Esophagus squamous epithelium (tissue), 5 donors: ENCODE measurements at regions not wholly inside any gene's neighbourhood (a gene's known extent, or its start where the extent isn't known, plus 50 kb on each side); places are given as distances from the start of the nearest gene placed in this dataset.

ENCODE experiments used
- DNase-seq: peaks from one replicate; lab custom pipeline; 2025; lab: John Stamatoyannopoulos, UW
- H3K27ac ChIP-seq, 4 donors: fragments of 200-600 bp; sonication (generic); one replicate each; pipeline ENCODE4 v1.5.1; 2016 to 2019; ENCODE audit warnings: mild to moderate bottlenecking in 1 of 4
- H3K27me3 ChIP-seq, 4 donors: fragments of 200-600 bp; sonication (generic); 1 replicate in 3 of 4; 2 replicates in 1 of 4; pipeline versions ENCODE4 v1.5.1 to v1.6.0; 2017 to 2021; ENCODE audit warnings: antibody characterized with exemption in 1 of 4
- H3K36me3 ChIP-seq, 3 donors: fragments of 200-600 bp; sonication (generic); one replicate each; pipeline ENCODE4 v1.5.1; 2016 to 2019
- H3K4me1 ChIP-seq, 3 donors: fragments of 200-600 bp; sonication (generic); one replicate each; pipeline ENCODE4 v1.5.1; 2017 to 2019
- H3K4me3 ChIP-seq, 4 donors: fragments of 200-600 bp; sonication (generic); 1 replicate in 3 of 4; 2 replicates in 1 of 4; pipeline ENCODE4 v1.5.1; 2016 to 2019; ENCODE audit warnings: mild to moderate bottlenecking in 2 of 4, moderate library complexity in 1 of 4
- H3K9me3 ChIP-seq, 3 donors: fragments of 200-600 bp; sonication (generic); one replicate each; pipeline ENCODE4 v1.5.1; 2016 to 2019
- CTCF ChIP-seq, 6 experiments: fragments of 450-650 bp in 4 of 6; fragments of 200-600 bp in 2 of 6; sonication (generic) in 2 of 6; IDR thresholded peaks; one replicate each; pipeline ENCODE4 v1.5.1; 2016 to 2019; ENCODE audit warnings: antibody characterized with exemption in 6 of 6, mild to moderate bottlenecking in 4 of 6, moderate library complexity in 4 of 6
- POLR2A ChIP-seq, 4 donors: fragments of 450-650 bp; IDR thresholded peaks; one replicate each; pipeline ENCODE4 v1.6.1; 2017; ENCODE audit warnings: antibody characterized with exemption in 4 of 4, mild to moderate bottlenecking in 4 of 4, moderate library complexity in 3 of 4
- WGBS, 2 donors: methylation state at CpG; one replicate each; pipeline ENCODE4 v1.1.5; 2018; 5-methylcytosine and 5-hydroxymethylcytosine counted together
- intact Hi-C: fragments of 100-400 bp; cut with DNase I; formaldehyde crosslinking; loops from one replicate; pipeline ENCODE4 v1.15.0; 2022
- donor health status: DM: yes; HTN: yes; CAD: no.

- peaks cover 0 to 50% (median 0%) of the 10 kb centered on the region in 4 donors for H3K27me3 ChIP-seq
- H3K36me3 ChIP-seq: no peaks in the 10 kb centered on the region
- H3K4me1 ChIP-seq: peaks cover 4 to 46% (median 5%) of the 10 kb centered on the region in 3 donors
- intact Hi-C loops: no loop called here
- whole genome bisulfite sequencing, 2 donors: 68 to 76% methylated on average over 8 of the region's 8 CpGs
- DNase-seq: no peak
- TF ChIP-seq CTCF (IDR thresholded peaks at IDR 0.05) (no peak), POLR2A (IDR thresholded peaks at IDR 0.05) (no peak)
- H3K27ac ChIP-seq: peak overlapping the region in 3 of 4 donors; percentile 93 to 97 (median 97)
- H3K4me3 ChIP-seq: no peak overlapping the region
- no peaks in the 10 kb centered on the region for H3K9me3 ChIP-seq
These were observed 115.8 kb downstream of the HFE start for GRCh38 chr6:26202811-26203583.

- Histone ChIP-seq H3K36me3 (no peaks in the 10 kb centered on the region), H3K27me3 (peaks cover 0 to 35% (median 0%) of the 10 kb centered on the region in 4 donors), H3K4me3 (peak overlapping the region; percentile 53 to 72 (median 68)), H3K4me1 (peaks cover 4 to 40% (median 5%) of the 10 kb centered on the region in 3 donors), H3K27ac (peak overlapping the region; percentile 93 to 98 (median 97)), H3K9me3 (no peaks in the 10 kb centered on the region)
- peak in 5 of 6 experiments; percentile 18 to 38 (median 23) for TF ChIP-seq CTCF (IDR thresholded peaks at IDR 0.05)
- peak in 3 of 4 donors; percentile 31 to 98 (median 92) for TF ChIP-seq POLR2A (IDR thresholded peaks at IDR 0.05)
- peak; percentile 75 for DNase-seq
- 1 to 2% methylated on average over 39 to 41 of the region's 53 CpGs for WGBS, 2 donors
- intact Hi-C loops: no loop called here
These were observed 117.3 kb downstream of the HFE start for GRCh38 chr6:26204332-26205160.

- Histone ChIP-seq H3K4me1 (peaks cover 4 to 33% (median 5%) of the 10 kb centered on the region in 3 donors), H3K27me3 (peaks cover 0 to 29% (median 0%) of the 10 kb centered on the region in 4 donors), H3K4me3 (peak overlapping the region; percentile 53 to 72 (median 68)), H3K27ac (peak overlapping the region; percentile 93 to 98 (median 97)), H3K36me3 (no peaks in the 10 kb centered on the region), H3K9me3 (no peaks in the 10 kb centered on the region)
- intact Hi-C loops: no loop called here
- peak in 3 of 4 donors; percentile 35 to 71 (median 49) for TF ChIP-seq POLR2A (IDR thresholded peaks at IDR 0.05)
- TF ChIP-seq CTCF (IDR thresholded peaks at IDR 0.05): no peak
- no peak for DNase-seq
- 1 to 3% methylated on average over 18 of the region's 18 CpGs for WGBS, 2 donors
These were observed 118.0 kb downstream of the HFE start for GRCh38 chr6:26205161-26205624.

- Histone ChIP-seq H3K4me3 (peak overlapping the region; percentile 53 to 72 (median 68)), H3K9me3 (no peaks in the 10 kb centered on the region), H3K27ac (peak overlapping the region; percentile 93 to 98 (median 97)), H3K36me3 (no peaks in the 10 kb centered on the region), H3K4me1 (peaks cover 4 to 30% (median 5%) of the 10 kb centered on the region in 3 donors), H3K27me3 (peaks cover 0 to 28% (median 0%) of the 10 kb centered on the region in 4 donors)
- DNase-seq: no peak
- intact Hi-C loops: no loop called here
- 3 to 6% methylated on average over 18 of the region's 18 CpGs for WGBS, 2 donors
- TF ChIP-seq POLR2A (IDR thresholded peaks at IDR 0.05) (no peak), CTCF (IDR thresholded peaks at IDR 0.05) (no peak)
These were observed 118.7 kb downstream of the HFE start for GRCh38 chr6:26205625-26206574.
